ENCODE measurements at regions not wholly inside any gene's neighbourhood (a gene's known extent, or its start where the extent isn't known, plus 50 kb on each side); places are given as distances from the start of the nearest gene placed in this dataset.

- no peak for DNase-seq
Observed at GRCh38 chr7:152486968-152487367, 51.2 kb upstream of the KMT2C start.

GRCh38 chr7:152485826-152486225 is 50.0 kb upstream of the KMT2C start:
- H3K4me2 ChIP-seq (ENCODE audit: low read depth, low read length) = no peak overlapping the region
- H3K27ac ChIP-seq (ENCODE audit: low read length) = no peak overlapping the region
- no peak for DNase-seq
- H3F3A ChIP-seq (ENCODE audit: insufficient read depth, low read length) = no peaks in the 10 kb centered on the region
- no peaks in the 10 kb centered on the region for H3K9me2 ChIP-seq (replicated peaks; ENCODE audit: insufficient read depth, low read length)
- no peak overlapping the region for H3K4me3 ChIP-seq (ENCODE audit: low read length)
- no peaks in the 10 kb centered on the region for H3K4me1 ChIP-seq (ENCODE audit: low read length)
- no peaks in the 10 kb centered on the region for H4K20me1 ChIP-seq (ENCODE audit: insufficient read depth, low read length)
- no peaks in the 10 kb centered on the region for H3K9me3 ChIP-seq (replicated peaks; ENCODE audit: insufficient read depth, low read length)
- no peak overlapping the region for H3K9ac ChIP-seq (ENCODE audit: low read length)
- no peak overlapping the region for H2AFZ ChIP-seq (ENCODE audit: low read length)
- TF ChIP-seq EZH2phosphoT487 (IDR thresholded peaks at IDR 0.05; ENCODE audit: low read length) (no peak), CTCF (IDR thresholded peaks at IDR 0.05; ENCODE audit: low read length) (no peak), EZH2 (optimal IDR thresholded peaks at IDR 0.05; ENCODE audit: low read depth, low read length) (no peak)
- no peaks in the 10 kb centered on the region for H3K36me3 ChIP-seq (replicated peaks; ENCODE audit: insufficient read depth, low read length)
- no peaks in the 10 kb centered on the region for H3K79me2 ChIP-seq (ENCODE audit: low read length)
- no peaks in the 10 kb centered on the region for H3K27me3 ChIP-seq (replicated peaks; ENCODE audit: insufficient read depth, low read length)

More at GRCh38 chr7:152486968-152487367, 51.2 kb upstream of the KMT2C start:
- H3K27me3 ChIP-seq (replicated peaks; ENCODE audit: insufficient read depth, low read length) = no peaks in the 10 kb centered on the region
- TF ChIP-seq CTCF (IDR thresholded peaks at IDR 0.05; ENCODE audit: low read length) (no peak), EZH2 (optimal IDR thresholded peaks at IDR 0.05; ENCODE audit: low read depth, low read length) (no peak), EZH2phosphoT487 (IDR thresholded peaks at IDR 0.05; ENCODE audit: low read length) (no peak)
- H3K9ac ChIP-seq (ENCODE audit: low read length) = no peak overlapping the region
- H3K4me2 ChIP-seq (ENCODE audit: low read depth, low read length) = no peak overlapping the region
- H3K4me1 ChIP-seq (ENCODE audit: low read length) = no peaks in the 10 kb centered on the region
- H3K4me3 ChIP-seq (ENCODE audit: low read length) = no peak overlapping the region
- H3K27ac ChIP-seq (ENCODE audit: low read length) = no peak overlapping the region
- no peaks in the 10 kb centered on the region for H3K9me2 ChIP-seq (replicated peaks; ENCODE audit: insufficient read depth, low read length)
- no peaks in the 10 kb centered on the region for H3K79me2 ChIP-seq (ENCODE audit: low read length)
- no peaks in the 10 kb centered on the region for H4K20me1 ChIP-seq (ENCODE audit: insufficient read depth, low read length)
- H2AFZ ChIP-seq (ENCODE audit: low read length) = no peak overlapping the region
- no peaks in the 10 kb centered on the region for H3K36me3 ChIP-seq (replicated peaks; ENCODE audit: insufficient read depth, low read length)
- H3F3A ChIP-seq (ENCODE audit: insufficient read depth, low read length) = no peaks in the 10 kb centered on the region
- H3K9me3 ChIP-seq (replicated peaks; ENCODE audit: insufficient read depth, low read length) = no peaks in the 10 kb centered on the region

Data from MM.1S (cell line).